GM19351 (cell line): ENCODE measurements at regions not wholly inside any gene's neighbourhood (a gene's known extent, or its start where the extent isn't known, plus 50 kb on each side); places are given as distances from the start of the nearest gene placed in this dataset.

ENCODE experiments used
- ATAC-seq: cut with Tn5 transposase; IDR thresholded peaks from one replicate; pipeline ENCODE4 v1.9.1; 2021; ENCODE audit warnings: mild to moderate bottlenecking, moderate library complexity; ENCODE audit not compliant: unreplicated experiment

DNA sequence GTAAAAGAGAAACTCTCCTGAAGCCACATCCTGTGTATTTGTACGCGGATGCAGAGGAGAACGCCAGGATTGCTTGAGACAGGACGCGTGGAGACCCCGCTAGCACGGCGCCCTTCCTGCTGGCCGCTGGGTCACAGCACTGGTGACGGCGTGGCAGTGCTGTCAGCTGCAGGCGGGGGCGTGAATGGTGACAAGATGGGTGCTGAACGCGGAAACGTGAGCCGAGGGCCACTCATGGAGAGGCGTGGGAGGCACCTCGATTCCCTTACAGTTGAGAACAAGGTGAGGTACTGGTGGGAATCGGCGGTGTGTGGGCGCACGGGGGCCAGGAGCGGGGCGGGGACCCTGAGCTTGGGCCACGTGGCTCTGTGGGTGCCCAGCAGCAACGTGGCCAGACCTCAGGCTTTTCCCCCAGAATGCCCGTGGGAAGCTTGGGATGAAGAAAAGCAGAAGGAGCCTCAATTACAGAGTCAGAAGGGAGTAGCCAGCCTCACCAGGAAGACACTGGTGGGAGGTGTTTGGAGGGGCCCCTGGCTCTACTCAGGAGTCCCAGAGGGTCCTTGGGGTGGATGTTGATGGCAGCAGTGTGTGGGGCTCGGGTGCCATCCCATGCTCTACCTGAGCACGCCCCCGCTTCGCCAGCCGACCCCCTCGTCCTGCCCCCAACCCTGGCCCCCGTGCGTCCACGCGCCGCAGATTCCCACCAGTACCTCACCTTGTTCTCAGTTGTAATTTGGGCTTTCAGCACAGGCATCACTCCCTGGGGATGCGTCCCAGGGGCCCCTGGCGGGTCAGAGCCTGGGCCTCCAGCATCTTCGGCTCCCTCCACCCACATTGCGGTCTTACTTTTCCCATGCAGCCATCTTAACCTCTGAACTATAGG lies 208.4 kb upstream of the TCERG1L start:
- ATAC-seq, result no peak

DNA sequence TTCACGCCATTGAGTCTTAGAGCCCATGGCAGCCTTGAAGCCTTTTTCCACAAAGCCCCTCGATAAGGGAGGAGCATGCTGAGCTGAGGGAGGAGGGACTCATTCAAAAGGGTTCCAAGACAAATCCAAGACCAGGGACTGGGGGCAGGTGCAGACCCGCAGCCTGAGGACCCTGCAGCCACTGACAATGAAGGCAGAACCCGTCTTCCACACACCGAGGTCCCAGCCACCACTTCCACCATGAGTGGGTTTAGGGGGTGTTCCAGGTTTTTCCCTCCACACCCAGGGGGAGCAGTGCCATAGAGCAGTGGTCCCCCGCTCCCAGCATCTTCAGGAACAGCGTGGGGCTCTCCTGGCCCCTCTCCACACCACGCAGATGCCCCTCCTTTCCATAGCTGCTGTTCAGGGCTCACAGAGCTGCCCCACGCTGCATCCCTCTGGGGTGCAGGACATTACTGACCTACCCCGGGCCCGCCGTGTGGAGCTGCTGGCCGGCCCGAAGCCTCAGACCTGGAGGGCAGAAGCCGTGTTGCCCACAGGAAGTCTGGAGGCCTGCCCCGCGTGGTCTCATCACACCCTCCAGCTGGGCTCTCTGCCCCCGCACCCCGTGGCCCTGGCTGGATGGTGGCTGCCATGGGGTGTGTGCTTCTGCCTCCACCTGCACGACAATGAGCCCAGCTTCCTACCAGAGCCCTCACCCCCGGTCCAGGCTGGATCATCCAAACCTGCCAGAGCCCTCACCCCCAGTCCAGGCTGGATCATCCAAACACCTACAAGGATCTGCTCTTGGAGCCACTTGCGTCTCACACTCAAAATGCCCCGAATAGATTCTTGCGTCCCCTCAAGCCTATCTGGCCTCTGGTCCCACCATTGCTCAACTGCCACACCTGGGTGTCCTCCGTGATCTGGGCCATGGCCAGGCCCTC lies 220.0 kb upstream of the TCERG1L start:
- no peak for ATAC-seq

DNA sequence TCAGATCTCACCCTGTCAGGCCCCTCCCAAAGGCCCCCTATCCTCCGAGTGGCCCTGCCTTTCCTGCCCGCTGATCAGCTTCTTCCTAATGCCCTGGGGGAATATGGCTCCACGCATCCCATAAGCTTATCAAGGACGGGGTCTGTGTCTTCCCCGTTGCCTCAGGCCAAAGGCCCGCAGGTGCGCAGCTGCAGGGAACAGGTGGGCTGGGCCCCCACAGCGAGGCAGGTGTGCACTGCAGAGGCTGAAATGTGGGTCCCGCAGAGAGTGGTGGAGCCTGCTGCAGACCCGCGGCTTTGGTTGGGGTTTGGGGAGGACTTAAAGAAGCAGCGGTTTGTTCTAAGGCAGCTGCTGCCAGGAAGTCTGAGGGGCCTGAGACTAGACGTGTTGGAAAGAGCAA lies 220.8 kb upstream of the TCERG1L start:
- no peak for ATAC-seq

DNA sequence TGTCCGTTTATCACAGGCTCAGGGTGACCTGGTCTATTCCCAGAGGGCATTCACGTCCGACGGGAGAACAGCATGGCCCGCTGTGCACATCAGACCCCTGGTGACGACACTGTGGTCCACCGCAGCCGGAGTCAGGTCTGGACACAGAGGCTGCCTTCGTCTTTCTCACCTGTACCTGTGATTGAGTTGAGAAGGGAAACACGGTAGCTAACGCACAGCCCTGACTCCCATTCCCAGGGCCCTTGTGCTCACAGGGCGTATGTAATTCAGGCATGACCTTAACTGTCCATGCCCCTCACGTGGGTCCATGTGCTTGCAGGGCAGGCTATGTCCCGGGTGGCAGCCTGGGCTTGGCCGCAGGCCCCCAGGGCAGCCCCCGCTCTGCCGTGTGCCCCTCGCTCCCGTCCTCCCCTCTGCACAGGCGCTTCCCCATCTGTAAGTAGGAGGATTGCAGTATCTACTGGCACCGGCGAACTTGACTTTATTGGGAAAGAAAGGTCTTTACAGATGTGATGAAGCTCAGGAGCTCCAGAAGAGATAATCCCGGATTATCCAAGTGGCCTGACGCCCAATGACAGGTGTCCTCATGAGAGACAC lies 221.3 kb upstream of the TCERG1L start:
- no peak for ATAC-seq

DNA sequence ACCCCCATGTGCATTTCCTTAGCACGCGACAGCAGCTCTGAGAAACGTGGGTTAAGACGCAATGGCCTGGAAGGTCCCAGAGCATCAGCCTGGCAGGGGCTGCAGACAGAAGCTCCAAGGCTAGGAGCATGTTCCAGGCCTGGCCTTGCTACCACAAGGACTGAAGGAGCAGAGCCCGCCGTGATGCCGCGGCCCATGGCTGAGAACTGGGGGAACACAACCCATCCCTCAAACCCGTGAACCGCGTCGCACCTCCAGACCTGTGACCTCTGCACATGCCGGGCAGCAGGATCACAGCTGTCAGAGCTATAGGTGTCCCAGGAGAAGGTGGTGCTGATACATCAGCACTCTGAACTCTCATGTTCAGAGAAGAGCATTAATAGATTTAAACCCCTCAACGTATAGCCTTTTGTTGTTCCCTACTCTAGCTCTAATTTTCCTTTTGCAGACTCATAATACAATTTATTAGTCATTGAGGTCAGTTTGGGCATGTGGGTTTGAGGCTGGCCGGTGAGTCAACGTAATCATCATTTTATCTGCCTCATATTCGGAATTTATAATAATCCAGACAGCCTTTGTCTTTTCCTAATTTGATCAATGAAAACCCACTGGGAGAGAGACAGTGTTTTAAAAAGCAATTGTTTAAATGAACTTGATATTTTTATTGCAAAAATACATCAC lies 222.5 kb upstream of the TCERG1L start:
- ATAC-seq, result no peak

DNA sequence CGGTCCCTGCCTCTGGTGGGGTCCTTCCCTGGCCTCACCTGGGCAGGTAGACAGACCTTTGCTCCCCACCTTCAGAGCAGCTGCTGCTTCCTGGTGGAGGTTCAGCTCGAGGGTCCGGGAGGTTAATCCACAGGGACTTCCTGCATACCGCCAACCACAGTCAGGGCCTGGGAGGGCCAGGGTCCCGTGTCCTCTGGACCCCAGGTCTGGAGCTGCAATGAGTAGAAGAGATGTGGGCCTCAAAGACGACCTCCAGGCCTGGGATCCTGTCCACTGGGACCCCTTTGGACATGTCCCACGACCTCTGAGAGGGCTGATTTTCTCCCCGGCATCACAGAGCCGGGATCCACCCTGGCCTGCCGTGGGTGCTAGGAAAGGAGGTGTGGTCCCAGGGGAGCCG lies 223.3 kb upstream of the TCERG1L start:
- no peak for ATAC-seq

- no peak for ATAC-seq
Observed at GRCh38 chr10:131536676-131537075, 225.2 kb upstream of the TCERG1L start.

DNA sequence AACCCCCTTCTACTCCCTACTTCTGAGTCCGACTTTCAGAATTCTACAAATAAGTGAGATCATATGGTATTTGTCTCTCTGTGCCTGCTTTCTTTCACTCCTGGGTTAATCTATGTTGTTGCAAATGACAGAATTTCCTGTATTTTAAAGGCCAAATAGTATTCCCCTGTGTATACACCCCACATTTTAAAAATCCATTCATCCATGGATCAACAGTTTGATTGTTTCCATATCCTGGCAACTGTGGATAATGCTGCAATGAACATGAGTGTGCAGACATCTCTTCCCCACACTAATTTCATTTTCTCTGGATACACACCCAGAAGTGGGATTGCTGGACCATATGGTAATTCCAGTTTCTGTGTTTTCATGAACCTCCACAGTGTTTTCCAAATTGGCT lies 225.8 kb upstream of the TCERG1L start:
- ATAC-seq, result no peak

DNA sequence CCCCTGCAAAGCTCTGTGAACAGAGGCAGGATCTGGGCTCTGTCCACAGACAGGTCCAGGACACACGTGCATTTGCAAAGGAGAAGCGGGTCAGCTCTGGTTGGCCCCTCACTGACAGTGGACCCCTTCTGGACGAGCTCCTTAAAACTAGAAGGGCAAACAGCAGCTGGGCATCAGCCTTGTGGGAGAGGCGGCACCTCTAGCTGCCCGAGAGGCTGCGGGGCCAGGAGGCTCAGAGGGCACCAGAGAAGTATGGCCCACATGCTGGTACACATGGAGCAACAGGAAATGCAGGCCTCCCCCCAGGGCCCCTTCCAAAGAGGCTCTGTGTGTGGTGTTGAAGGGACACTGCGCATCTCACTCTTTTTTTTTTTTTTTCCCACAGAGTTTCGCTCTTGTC lies 233.0 kb upstream of the TCERG1L start:
- ATAC-seq, result no peak

DNA sequence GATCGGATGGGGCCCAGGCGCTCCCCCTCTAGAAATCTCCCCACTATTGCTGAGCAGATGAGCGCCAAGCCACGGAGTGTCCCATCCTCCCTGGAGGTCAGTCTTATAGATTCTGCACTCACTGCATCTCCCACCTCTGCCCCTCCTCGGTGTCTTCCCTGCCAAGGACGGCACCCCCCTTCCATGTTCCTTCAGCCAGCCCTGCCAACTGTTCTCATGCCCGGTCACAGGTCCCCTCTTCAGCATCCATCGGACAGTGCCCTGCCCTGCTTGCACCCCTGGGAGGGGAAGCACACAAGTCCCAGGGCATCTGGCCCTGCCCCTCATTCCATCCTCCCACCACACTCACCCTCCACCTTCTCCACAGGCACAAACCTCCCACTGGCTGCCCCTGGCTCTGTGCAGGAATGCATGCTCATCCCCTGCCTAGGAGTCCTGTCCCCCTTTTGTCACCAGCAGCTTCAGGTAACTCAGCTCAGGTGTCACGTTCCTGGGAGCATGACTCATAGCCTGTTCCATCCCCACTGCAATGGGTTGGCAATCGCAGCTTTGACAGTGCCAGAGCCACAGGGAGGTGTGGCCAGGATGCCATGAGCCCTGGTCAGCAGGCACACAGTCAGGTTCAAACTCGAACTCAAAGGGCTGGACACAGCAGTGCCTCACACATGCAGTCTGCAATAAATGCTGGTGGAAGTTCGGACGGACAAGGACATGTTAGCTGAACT lies 234.7 kb upstream of the TCERG1L start:
- no peak for ATAC-seq

DNA sequence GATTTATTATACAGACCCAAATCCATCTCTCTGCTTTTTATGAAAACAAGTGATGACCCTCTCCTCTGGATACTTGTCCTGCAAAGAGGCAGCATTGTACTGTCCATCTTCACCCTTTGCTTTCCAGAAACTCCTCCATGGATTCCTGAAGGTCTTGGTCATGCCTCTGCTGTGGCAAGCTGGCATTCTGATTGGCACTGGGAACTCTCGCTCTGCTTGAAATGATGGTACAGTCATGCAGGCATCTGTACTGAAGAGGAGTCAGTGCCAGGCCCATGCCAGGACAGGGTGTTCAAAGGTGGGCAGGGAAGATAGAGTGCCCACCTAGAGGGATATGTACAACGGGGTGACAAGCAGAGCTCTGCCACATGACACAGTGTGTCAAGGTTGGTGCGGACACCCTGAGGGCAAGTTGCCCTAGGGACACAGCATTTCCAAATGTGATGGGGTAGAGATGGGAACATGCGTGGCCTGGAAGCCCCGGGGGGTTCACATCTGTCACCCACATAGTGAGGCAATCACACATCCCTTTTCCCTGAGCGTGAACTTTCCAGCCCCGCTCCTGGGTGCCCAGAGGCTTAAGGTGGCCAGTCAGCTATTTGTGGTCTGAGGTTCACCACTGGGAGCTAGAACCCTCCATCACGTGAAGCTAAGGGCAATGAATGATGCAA lies 235.7 kb upstream of the TCERG1L start:
- ATAC-seq, result no peak

DNA sequence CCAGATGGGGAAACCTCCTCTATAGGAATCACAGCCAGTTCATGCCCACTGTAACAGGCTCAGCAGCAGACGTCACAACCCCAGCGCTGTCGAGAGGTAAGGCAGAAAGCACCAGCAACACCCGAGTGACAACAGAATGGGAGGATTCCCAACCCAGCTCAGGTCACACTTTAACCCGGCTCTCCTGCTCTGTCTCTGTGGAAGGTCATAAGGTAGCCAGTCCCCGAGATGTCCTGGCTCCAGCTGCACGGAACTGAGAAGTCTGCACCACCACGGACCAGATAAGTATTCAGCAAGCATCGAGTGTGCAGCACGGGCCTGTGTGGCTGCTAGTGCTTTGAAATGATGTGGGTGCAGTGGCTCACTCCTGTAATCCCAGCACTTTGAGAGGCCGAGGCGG lies 236.7 kb upstream of the TCERG1L start:
- ATAC-seq, result no peak

- no peak for ATAC-seq
Observed at GRCh38 chr10:131549116-131549515, 237.6 kb upstream of the TCERG1L start.

DNA sequence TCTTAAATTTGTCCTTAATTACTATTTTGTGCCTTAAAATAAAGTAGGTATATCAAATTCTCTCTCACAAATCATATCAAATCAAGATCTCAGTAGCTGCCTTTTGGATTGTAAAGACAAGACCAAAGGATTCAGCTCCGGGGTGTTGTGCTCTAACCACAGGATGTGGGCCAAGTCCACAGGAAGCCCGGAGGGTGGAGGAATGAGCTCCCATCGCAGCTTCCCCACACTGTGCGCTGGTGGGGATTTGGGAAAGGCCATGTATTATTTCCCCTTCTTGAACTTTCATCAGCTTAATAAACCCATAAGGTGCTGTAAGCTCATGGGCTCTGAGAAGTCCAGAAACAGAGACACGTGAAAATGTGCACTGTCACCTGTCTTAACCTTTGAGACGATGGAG lies 241.6 kb upstream of the TCERG1L start:
- ATAC-seq, result no peak

- no peak for ATAC-seq
Observed at GRCh38 chr10:131553581-131553980, 242.1 kb upstream of the TCERG1L start.

DNA sequence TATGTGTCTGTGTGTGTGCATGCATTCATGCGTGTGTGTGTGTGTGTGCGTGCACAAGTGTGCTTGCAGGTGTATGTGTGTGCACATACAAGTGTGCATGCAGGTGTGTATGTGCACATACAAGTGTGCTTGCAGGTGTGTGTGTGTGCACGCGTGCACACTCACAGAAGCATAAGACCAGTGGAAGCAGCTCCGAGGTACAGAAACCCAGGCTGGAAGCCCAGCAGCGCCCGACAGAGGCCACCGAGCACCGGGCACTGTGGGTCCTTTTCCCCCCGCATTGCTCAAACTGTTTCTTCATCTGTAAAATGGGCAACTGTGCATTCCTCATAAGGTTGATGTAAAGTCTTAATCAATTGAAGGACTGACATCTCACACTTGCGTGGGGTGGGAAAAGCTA lies 243.3 kb upstream of the TCERG1L start:
- no peak for ATAC-seq

DNA sequence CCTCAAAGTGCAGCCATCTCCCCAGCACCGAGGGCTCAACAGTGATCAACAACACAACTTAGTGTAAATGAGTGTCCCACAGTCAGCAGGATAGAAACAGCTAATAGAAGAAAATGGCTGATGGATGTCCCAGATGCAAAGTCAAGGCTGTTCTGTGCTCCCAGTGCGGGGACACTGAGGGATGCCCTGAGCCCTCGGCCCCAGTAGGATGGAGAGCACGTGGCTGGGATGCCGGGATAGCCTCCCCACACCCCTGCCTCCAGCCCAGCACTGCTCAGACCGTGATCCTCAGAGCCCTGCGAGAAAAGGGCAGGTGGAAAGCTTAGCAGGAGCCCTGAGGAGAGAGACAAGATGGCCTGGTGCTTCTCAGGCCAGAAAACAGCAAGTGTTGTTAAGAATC lies 243.9 kb upstream of the TCERG1L start:
- no peak for ATAC-seq

DNA sequence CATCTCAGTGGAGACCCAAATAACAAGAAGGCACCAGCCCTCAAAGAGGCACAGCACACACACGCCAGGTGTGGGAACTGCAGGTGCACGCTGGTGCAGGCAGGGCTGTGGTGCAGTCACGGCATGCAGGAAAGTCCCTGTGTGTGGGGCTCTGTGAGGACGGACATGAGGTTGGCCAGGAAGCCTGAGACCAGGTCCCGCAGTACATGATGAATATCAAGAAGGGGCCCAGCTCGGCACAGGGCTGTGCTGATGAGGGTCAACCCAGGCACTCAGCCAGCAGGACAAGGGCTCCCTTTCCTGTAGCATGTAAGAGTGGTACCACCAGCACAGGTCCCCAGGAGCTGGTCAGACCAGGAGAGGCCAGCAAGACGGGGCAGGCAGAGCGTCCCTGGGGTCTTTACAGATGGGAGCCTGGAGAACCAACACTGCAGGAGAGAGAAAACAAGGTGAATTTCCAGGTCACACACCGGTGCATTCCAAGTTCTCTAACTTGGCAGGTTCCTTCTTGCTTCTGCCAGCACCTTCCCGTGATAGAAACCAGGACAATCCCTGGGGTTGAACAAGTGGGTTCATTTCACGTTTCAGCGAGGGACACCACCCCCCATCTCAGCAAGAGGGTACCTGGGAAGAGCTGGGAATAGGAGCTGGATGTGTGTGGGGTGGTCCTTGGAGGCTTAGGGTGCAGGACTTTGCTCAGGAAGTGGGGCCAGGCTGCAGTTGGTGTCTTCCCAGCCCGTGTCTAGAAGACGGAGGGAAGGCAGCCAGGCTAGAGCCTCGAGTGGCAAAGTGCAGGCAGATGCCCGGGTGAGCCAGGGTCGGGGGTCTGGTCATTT lies 244.8 kb upstream of the TCERG1L start:
- ATAC-seq, result no peak
